Spinal cord (tissue), 9 donors: ENCODE measurements at regions not wholly inside any gene's neighbourhood (a gene's known extent, or its start where the extent isn't known, plus 50 kb on each side); places are given as distances from the start of the nearest gene placed in this dataset.

ENCODE experiments used
- DNase-seq, 6 donors: peaks; one replicate each; pipeline versions ENCODE4 v3.0.0 to v3.0.0-alpha.2; 2013 to 2015; ENCODE audit warnings: low spot score in 6 of 6, low read depth in 4 of 6
- H3K27ac ChIP-seq: one replicate; pipeline ENCODE4 v1.5.1; 2013; ENCODE audit warnings: low read depth, low read length, control low read depth
- H3K27me3 ChIP-seq: one replicate; pipeline ENCODE4 v1.6.1; 2013; ENCODE audit warnings: low read length; ENCODE audit not compliant: control insufficient read depth, insufficient read depth
- H3K36me3 ChIP-seq: one replicate; pipeline ENCODE4 v1.6.1; 2013; ENCODE audit warnings: low read length; ENCODE audit not compliant: control insufficient read depth, insufficient read depth
- H3K4me1 ChIP-seq: one replicate; pipeline ENCODE4 v1.6.1; 2013; ENCODE audit warnings: low read length; ENCODE audit not compliant: control insufficient read depth, insufficient read depth
- H3K4me3 ChIP-seq: one replicate; pipeline ENCODE4 v1.5.1; 2013; ENCODE audit warnings: low read depth, low read length, control low read depth
- H3K9me3 ChIP-seq: one replicate; pipeline ENCODE4 v1.6.1; 2013; ENCODE audit warnings: low read length; ENCODE audit not compliant: control insufficient read depth, insufficient read depth
- WGBS: methylation state at CpG from one replicate; pipeline ENCODE4 v1.1.5; 2013; ENCODE audit warnings: missing lambda C conversion rate; ENCODE audit not compliant: insufficient coverage; 5-methylcytosine and 5-hydroxymethylcytosine counted together
- donor health status: healthy.

DNA sequence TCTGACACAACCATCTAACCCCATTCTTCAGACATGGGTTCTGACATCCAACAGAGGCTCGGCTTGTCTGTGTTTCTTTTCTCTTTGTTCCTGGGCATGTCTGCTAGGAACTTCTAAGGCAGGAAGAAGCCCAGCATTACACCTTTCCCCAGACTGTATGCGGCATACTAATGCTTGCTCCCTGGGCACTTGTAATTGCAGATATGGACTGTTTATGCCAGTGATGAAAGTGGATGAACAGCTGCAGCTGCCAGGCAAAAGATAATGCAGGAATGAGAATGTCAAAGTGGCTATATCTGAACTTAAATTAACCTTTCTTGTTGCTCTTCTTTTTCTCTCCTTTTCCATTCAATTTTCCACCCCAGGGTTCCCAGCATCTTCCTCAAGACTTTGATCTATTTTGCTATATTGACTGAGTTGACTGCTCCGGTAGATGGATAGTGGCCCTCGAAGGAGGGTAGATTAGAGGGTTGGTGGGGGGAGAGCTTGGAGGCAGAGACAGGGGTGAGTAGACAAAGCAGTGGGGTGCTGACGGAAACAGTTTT is 344.4 kb downstream of the MAN2A1 start:
- Histone ChIP-seq H3K27me3 (no peaks in the 10 kb centered on the region), H3K36me3 (no peaks in the 10 kb centered on the region), H3K4me3 (no peak overlapping the region), H3K9me3 (no peaks in the 10 kb centered on the region), H3K4me1 (no peaks in the 10 kb centered on the region), H3K27ac (no peak overlapping the region)
- peak in 1 of 6 donors; percentile 54 for DNase-seq
- WGBS: 39% methylated on average over 3 of the region's 5 CpGs

DNA sequence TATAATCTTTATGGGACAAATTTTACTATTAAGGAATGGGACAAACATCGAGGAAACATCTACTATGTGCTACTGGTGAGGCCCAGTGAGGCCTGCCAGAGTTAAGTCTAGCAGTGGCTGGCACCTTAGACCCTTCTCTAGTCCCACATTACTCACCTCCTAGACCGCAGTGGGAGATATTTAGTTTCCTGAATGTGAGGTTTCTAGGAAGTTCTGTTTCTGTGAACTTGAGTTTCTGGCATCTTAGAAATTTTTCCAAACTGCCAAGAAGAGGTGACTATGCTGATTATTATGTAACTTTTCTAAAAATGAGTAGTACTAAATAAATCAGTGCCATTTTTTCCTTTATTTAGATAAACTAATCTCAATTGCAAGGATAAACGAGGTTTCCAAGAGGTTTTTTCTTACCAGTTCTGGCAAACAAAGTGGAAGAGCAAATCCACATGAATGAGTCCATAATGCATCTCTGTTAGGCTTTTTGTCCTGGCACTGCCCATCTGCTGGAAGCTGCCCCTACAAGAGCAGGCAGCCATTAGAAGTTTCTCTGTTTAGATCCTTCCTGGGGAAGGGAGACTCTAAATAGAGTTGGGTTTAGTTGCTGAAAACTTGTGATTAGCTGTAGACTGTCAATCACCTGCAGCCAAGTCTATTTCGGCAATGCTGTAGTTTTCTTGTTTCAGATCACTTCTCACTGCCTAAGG is 348.7 kb downstream of the MAN2A1 start:
- no peaks in the 10 kb centered on the region for H3K4me1 ChIP-seq
- H3K4me3 ChIP-seq: no peak overlapping the region
- no peaks in the 10 kb centered on the region for H3K9me3 ChIP-seq
- H3K27ac ChIP-seq: no peak overlapping the region
- H3K27me3 ChIP-seq: no peaks in the 10 kb centered on the region
- no peaks in the 10 kb centered on the region for H3K36me3 ChIP-seq
- WGBS: 29% methylated on average over 1 of the region's 4 CpGs
- no peak for DNase-seq

DNA sequence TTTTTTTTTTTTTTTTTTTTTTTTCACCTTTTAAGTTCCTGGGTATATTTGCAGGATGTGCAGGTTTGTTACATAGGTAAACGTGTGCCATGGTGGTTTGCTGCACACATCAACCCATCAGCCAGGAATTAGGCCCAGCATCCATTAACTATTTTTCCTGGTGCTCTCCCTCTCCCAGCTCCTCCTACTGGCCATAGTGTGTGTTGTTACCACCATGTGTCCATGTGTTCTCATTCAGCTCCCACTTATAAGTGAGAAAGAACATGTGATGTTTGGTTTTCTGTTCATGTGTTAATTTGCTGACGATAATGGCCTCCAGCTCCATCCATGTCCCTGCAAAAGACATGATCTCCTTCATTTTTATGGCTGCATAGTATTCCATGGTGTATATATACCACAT is 350.5 kb downstream of the MAN2A1 start:
- WGBS: no CpG with 5 or more reads among the region's 2 CpGs
- no peak for DNase-seq
- H3K27me3 ChIP-seq: no peaks in the 10 kb centered on the region
- H3K27ac ChIP-seq: no peak overlapping the region
- H3K4me3 ChIP-seq: no peak overlapping the region
- H3K4me1 ChIP-seq: no peaks in the 10 kb centered on the region
- H3K36me3 ChIP-seq: no peaks in the 10 kb centered on the region
- H3K9me3 ChIP-seq: no peaks in the 10 kb centered on the region

DNA sequence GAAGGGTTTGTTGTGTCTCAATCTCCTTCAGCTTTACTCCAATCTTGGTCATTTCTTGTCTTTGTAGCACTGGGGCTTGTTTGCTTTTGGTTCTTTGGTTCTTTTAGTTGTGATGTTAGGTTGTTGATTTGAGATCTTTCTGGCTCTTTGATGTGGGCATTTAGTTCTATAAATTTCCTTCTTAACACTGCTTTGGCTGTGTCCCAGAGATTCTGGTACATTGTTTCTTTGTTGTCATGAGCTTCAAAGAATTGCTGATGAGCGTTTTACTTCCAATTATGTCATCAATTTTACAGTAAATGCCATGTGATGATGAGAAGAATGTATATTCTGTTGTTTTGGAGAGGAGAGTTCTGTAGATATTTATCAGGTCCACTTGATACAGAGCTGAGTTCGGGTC is 353.3 kb downstream of the MAN2A1 start:
- no CpG with 5 or more reads among the region's 2 CpGs for WGBS
- H3K27ac ChIP-seq: no peak overlapping the region
- no peaks in the 10 kb centered on the region for H3K9me3 ChIP-seq
- H3K4me3 ChIP-seq: no peak overlapping the region
- H3K36me3 ChIP-seq: no peaks in the 10 kb centered on the region
- no peak for DNase-seq
- H3K4me1 ChIP-seq: no peaks in the 10 kb centered on the region
- H3K27me3 ChIP-seq: no peaks in the 10 kb centered on the region

DNA sequence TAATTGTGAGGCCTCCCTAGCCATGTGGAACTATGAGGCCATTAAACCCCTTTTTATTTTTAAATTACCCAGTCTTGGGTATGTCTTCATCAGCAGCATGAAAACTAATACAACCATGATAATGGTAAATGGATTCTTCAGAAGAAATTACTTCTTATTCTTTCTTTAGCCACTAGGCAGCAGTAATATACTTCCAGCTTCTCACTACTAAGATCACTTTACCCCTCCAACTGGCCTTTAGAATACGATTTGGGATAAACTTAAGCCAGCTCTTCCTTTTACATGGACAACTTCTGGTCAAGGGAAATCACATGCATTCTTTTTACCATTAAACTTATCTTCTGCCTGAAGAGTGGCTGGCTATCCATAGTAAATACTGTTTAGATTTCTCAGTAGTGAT is 355.4 kb downstream of the MAN2A1 start:
- H3K9me3 ChIP-seq: no peaks in the 10 kb centered on the region
- H3K27ac ChIP-seq: no peak overlapping the region
- no peaks in the 10 kb centered on the region for H3K4me1 ChIP-seq
- WGBS: 80% methylated on average over 1 of the region's 1 CpG
- H3K36me3 ChIP-seq: no peaks in the 10 kb centered on the region
- DNase-seq: no peak
- H3K4me3 ChIP-seq: no peak overlapping the region
- H3K27me3 ChIP-seq: no peaks in the 10 kb centered on the region

GRCh38 chr5:110048491-110048890 is 358.8 kb downstream of the MAN2A1 start:
- peak in 1 of 6 donors; percentile 29 for DNase-seq
- Histone ChIP-seq H3K36me3 (no peaks in the 10 kb centered on the region), H3K4me1 (no peaks in the 10 kb centered on the region), H3K27me3 (no peaks in the 10 kb centered on the region), H3K27ac (no peak overlapping the region), H3K9me3 (no peaks in the 10 kb centered on the region), H3K4me3 (no peak overlapping the region)
- 19% methylated on average over 1 of the region's 2 CpGs for WGBS

DNA sequence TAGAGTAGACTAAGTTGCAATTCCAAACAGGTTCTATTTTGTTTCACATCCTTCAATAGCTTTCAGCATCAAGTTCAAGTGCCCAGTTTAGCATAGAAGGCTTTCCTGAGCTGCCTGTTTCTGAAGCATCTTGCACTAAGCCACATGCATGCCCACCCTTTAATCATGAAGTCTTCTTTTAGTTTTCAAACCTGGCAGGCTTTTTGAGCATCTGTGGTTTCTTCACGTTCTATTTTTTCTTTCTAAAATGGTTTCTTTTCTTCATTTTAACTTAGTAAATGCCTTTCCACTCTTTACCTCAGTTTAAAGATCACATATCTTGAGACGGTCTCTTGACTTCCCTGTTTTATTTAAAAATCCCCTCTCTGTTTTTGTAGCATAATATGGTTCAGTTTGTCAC is 360.1 kb downstream of the MAN2A1 start:
- WGBS: 90% methylated on average over 1 of the region's 2 CpGs
- H3K27ac ChIP-seq: no peak overlapping the region
- DNase-seq: peak in 1 of 6 donors; percentile 53

DNA sequence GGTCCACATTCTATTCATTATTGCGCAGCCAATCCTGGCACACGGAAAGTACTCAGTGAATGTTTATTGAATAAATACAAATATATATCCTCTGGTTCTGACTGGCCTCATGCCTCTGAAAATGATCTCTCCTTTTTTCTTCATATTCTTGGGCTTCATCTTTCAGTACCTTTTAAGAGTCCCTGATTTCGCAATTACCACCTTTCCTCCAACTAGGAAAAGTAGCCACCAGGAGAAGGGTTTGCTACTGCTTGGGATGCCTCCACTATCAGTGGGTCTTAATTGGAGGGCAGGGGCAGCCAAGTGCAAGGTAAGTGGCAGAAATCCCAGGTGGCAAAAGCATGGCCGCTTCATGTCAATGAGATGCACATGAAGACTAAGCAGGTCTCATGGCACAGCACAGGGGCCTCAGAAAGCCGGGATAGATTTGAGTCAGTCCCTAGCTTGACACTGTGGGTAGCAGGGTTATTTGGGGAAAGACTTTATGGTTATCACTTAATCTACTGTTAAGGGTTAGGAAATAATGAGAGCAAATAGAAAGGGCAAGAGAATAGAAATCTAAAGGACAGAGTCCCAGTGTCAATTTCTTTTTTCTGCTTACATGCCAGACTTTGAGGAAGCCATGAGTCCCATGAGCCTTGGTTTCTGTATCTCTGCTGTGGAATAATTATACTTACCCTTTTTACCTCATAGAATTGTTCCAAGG is 361.1 kb downstream of the MAN2A1 start:
- DNase-seq: no peak
- 100% methylated on average over 2 of the region's 5 CpGs for WGBS
- Histone ChIP-seq H3K9me3 (no peaks in the 10 kb centered on the region), H3K27ac (no peak overlapping the region), H3K36me3 (no peaks in the 10 kb centered on the region), H3K4me1 (no peaks in the 10 kb centered on the region), H3K4me3 (no peak overlapping the region), H3K27me3 (no peaks in the 10 kb centered on the region)

More for the DNA sequence above, 360.1 kb downstream of the MAN2A1 start:
- Histone ChIP-seq H3K27me3 (no peaks in the 10 kb centered on the region), H3K4me3 (no peak overlapping the region), H3K36me3 (no peaks in the 10 kb centered on the region), H3K9me3 (no peaks in the 10 kb centered on the region), H3K4me1 (no peaks in the 10 kb centered on the region)

GRCh38 chr5:110053205-110053604 is 363.5 kb downstream of the MAN2A1 start:
- no peak overlapping the region for H3K27ac ChIP-seq
- no peaks in the 10 kb centered on the region for H3K27me3 ChIP-seq
- no peaks in the 10 kb centered on the region for H3K9me3 ChIP-seq
- H3K36me3 ChIP-seq: no peaks in the 10 kb centered on the region
- DNase-seq: peak in 1 of 6 donors; percentile 28
- no peaks in the 10 kb centered on the region for H3K4me1 ChIP-seq
- no peak overlapping the region for H3K4me3 ChIP-seq
- no CpG with 5 or more reads among the region's 1 CpG for WGBS

- Histone ChIP-seq H3K27me3 (no peaks in the 10 kb centered on the region), H3K9me3 (no peaks in the 10 kb centered on the region), H3K36me3 (no peaks in the 10 kb centered on the region), H3K4me3 (no peak overlapping the region), H3K4me1 (no peaks in the 10 kb centered on the region), H3K27ac (no peak overlapping the region)
- no peak for DNase-seq
Measured at GRCh38 chr5:110053824-110054223, 364.1 kb downstream of the MAN2A1 start.
